ENCODE measurements at regions not wholly inside any gene's neighbourhood (a gene's known extent, or its start where the extent isn't known, plus 50 kb on each side); places are given as distances from the start of the nearest gene placed in this dataset.

- no peaks in the 10 kb centered on the region for H3K4me1 ChIP-seq
- H3K36me3 ChIP-seq, result no peaks in the 10 kb centered on the region
- WGBS, 5 donors, result 71 to 92% (median 79%) methylated on average over 1 of the region's 1 CpG
- no peak for DNase-seq
- no peak overlapping the region for H3K4me3 ChIP-seq
- no peak for TF ChIP-seq POLR2AphosphoS5 (IDR thresholded peaks at IDR 0.05)
- no peak for TF ChIP-seq POLR2A (IDR thresholded peaks at IDR 0.05)
- TF ChIP-seq EP300 (IDR thresholded peaks at IDR 0.05), result no peak
- TF ChIP-seq CTCF (IDR thresholded peaks at IDR 0.05), result no peak
- no peaks in the 10 kb centered on the region for H3K9me3 ChIP-seq
- H3K27ac ChIP-seq, result no peak overlapping the region
- no peaks in the 10 kb centered on the region for H3K27me3 ChIP-seq
- intact Hi-C loops (cut with DNase I; ENCODE audit: low total_unique reads), result no loop called here
Measured at GRCh38 chr2:17413036-17413435, 105.2 kb downstream of the RAD51AP2 start.

- no peaks in the 10 kb centered on the region for H3K36me3 ChIP-seq
- intact Hi-C loops (cut with DNase I; ENCODE audit: low total_unique reads), result no loop called here
- no peak for DNase-seq
- H3K4me1 ChIP-seq, result no peaks in the 10 kb centered on the region
- H3K27ac ChIP-seq, result no peak overlapping the region
- no peak overlapping the region for H3K4me3 ChIP-seq
- 14 to 29% (median 19%) methylated on average over 1 of the region's 1 CpG for WGBS, 5 donors
- no peak for TF ChIP-seq POLR2A (IDR thresholded peaks at IDR 0.05)
- no peak for TF ChIP-seq POLR2AphosphoS5 (IDR thresholded peaks at IDR 0.05)
- TF ChIP-seq CTCF (IDR thresholded peaks at IDR 0.05), result no peak
- no peak for TF ChIP-seq EP300 (IDR thresholded peaks at IDR 0.05)
- no peaks in the 10 kb centered on the region for H3K27me3 ChIP-seq
- H3K9me3 ChIP-seq, result peaks cover 0 to 32% (median 15%) of the 10 kb centered on the region in 4 donors
Measured at GRCh38 chr2:17401096-17401495, 117.1 kb downstream of the RAD51AP2 start.

GRCh38 chr2:17398770-17399169, 119.5 kb downstream of the RAD51AP2 start:
- no peak for DNase-seq
- H3K4me1 ChIP-seq, result no peaks in the 10 kb centered on the region
- no peak overlapping the region for H3K27ac ChIP-seq
- no peaks in the 10 kb centered on the region for H3K36me3 ChIP-seq
- H3K9me3 ChIP-seq, result peaks cover 0 to 20% (median 10%) of the 10 kb centered on the region in 4 donors
- no peaks in the 10 kb centered on the region for H3K27me3 ChIP-seq
- no peak overlapping the region for H3K4me3 ChIP-seq
- WGBS, 5 donors, result 83 to 100% (median 86%) methylated on average over 2 of the region's 2 CpGs
- TF ChIP-seq POLR2AphosphoS5 (IDR thresholded peaks at IDR 0.05) (no peak), EP300 (IDR thresholded peaks at IDR 0.05) (no peak), POLR2A (IDR thresholded peaks at IDR 0.05) (no peak), CTCF (IDR thresholded peaks at IDR 0.05) (no peak)
- intact Hi-C loops (cut with DNase I; ENCODE audit: low total_unique reads), result no loop called here

- no peak for DNase-seq
- no peaks in the 10 kb centered on the region for H3K36me3 ChIP-seq
- H3K9me3 ChIP-seq, result peaks cover 0 to 5% (median 0%) of the 10 kb centered on the region in 4 donors
- H3K4me1 ChIP-seq, result no peaks in the 10 kb centered on the region
- no peaks in the 10 kb centered on the region for H3K27me3 ChIP-seq
- no peak overlapping the region for H3K27ac ChIP-seq
- TF ChIP-seq POLR2A (IDR thresholded peaks at IDR 0.05) (no peak), POLR2AphosphoS5 (IDR thresholded peaks at IDR 0.05) (no peak), CTCF (IDR thresholded peaks at IDR 0.05) (no peak), EP300 (IDR thresholded peaks at IDR 0.05) (no peak)
- H3K4me3 ChIP-seq, result no peak overlapping the region
- intact Hi-C loops (cut with DNase I; ENCODE audit: low total_unique reads), result no loop called here
Measured at GRCh38 chr2:17388798-17389197, 129.4 kb downstream of the RAD51AP2 start.

Data from stomach (tissue), 8 donors.